GM18951 (cell line): ENCODE measurements at regions not wholly inside any gene's neighbourhood (a gene's known extent, or its start where the extent isn't known, plus 50 kb on each side); places are given as distances from the start of the nearest gene placed in this dataset.

Experiments
- POLR2A ChIP-seq: IDR thresholded peaks from 4 replicates; pipeline ENCODE4 v1.6.1; 2011; ENCODE audit warnings: mild to moderate bottlenecking; ENCODE audit not compliant: insufficient read length, insufficient read depth; ENCODE audit errors: extremely low read depth
- in situ Hi-C: fragments of 300-500 bp; cut with MboI; formaldehyde crosslinking; loops from one replicate; pipeline ENCODE4 v1.12.0; 2022; ENCODE audit warnings: low sequenced_read_pairs, mixed read lengths, inconsistent platforms; ENCODE audit not compliant: unreplicated experiment

DNA sequence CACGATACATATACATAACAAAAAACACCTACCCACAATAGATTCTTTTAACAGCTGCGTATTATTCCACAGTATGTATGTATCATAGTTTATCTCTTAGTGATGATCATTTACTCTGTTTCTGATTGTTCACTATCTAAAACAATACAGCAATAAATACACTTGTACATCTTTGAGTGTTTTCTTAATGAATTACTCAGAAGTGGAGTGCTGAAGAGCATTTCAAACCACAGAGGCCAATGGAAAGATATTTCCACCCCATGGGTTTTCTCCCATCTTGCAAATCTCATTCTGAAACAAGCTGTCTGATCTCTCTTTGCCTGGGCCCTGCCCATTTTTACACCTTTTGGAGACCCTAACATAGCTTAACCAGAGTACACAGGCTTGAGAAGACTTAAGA is 113.8 kb upstream of the KLF7 start:
- TF ChIP-seq POLR2A: no peak
- in situ Hi-C loops: no loop called here

DNA sequence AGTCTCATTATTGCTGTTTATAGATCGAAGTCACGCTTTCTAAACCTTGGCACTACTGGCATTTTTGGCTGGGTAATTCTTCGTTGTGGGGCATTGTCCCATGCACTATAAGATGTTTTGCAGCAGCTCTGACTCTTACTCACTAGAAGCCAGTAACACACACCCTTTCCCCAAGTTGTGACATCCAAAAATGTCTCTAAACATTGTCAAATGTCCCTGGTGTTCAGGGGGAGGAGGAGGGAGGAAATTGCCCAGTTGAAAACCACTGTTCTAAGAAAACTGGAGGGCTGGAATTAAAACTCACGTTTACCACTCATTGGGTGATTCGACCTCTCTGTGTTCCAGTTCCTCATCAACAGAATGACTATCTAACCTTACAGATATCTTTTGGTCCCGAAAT is 115.7 kb upstream of the KLF7 start:
- in situ Hi-C loops: no loop called here
- no peak for TF ChIP-seq POLR2A

DNA sequence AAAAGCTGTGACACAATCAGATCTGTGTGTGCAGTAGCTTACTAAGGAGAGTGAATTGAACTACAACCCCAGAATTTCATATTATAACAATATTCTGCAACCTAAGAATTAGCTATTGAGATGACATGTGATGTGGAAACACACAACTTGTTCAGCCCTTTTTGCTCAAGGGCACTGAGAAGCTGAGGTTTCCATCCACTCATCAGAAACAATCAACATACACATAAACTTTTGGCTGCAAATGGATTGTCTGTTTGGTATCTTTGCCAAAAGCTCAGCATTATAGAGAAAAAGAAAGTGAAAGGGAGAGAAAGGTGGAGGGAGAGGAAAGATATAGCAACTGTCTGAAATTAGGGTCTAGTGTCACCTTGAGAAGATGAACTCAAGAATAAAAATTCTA is 117.2 kb upstream of the KLF7 start:
- TF ChIP-seq POLR2A: no peak
- in situ Hi-C loops: no loop called here

DNA sequence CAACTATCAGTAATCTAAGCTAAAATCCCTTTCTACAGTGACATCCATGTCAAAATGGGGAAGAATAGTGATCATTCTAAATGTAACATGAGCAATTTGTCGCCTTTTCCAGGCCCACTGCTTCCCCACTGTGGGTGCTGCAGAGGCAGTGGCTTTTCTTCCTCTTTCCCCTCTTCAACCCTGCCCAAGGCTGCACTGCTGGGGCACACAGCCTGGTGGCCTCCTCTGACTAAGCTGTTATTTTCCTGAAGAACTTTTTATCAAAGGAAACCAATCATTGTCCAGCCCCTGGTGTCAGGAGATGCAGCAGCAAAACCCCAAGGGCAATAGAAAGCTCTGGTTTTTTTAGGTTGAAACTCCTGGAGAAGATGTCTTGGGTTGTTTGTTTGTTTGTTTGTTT is 117.6 kb upstream of the KLF7 start:
- in situ Hi-C loops: no loop called here
- no peak for TF ChIP-seq POLR2A

DNA sequence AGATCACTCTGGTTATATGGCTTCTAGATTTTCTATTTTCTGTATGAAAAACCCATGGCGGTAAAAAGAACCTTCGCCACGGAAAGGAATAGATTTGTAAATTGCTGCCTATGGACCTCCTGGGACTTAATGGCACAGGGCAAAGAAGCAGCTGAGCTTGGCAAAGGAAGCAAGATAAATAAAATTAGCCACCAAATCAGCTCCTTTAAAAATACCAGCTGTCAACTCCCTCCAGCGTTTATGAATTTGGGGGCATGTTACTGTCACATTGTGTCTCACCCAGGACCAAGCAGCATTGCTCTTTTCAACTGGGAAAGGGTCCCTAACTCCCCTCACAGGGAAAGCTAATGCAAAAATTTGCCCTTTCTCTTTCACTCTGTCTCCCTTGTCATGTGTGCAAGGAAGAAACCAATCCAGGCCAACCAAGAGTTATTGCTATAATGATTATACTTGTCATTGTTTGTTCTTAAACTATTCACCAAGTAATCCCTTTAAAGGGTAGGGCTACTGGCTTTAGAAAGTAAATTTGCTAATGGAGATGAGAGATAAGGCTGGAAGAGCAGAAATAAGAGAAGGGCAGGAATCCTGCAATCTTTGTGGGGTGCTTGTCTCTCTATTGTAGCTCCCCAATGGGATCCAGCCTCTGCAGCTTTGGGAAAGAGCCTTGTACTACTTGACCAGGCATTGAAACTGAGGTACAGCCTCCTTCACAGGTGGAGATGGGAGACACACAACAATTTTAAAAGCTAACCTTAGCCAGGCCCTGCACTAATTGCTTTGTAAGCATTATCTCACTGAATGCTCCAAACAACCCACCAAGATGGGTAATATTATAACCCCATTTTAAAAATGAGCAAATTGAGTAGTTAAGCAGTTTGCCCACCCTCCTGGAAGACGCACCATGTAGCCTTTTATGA is 119.1 kb upstream of the KLF7 start:
- TF ChIP-seq POLR2A: no peak
- in situ Hi-C loops: no loop called here

DNA sequence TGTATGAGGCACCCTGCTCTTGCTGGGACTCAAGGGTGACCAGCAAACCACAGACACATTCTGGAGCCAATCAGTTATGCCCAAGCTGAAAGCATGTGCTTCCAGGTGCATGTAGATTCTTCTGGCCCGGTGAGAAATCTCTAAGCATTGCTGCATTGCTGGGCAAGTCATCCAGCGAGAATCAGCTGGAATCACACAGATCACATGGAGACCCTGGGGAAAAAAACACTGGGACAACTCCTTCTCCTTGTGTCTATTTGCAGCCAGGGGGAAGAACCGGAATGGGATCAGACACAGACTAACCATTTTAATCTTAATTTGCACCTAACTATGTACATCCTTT is 119.7 kb upstream of the KLF7 start:
- TF ChIP-seq POLR2A: no peak

DNA sequence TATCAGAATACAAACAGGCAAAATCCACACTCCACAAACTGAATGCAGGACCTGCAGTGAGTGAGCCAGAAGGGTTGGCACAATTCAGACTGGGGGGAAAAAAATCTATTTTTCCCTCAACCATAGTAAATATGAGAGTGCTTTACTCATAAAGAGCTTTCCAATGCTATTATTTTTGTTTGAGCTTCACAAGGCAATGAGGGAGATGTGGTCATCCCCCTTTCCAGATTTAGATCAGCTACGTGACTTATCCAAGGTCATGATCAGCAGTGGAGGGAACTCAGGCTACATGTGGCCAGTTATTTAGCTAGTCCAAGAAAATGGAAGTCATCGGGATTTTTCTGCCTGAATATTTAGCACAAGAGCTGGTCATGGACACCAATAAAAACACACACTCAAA is 120.4 kb upstream of the KLF7 start:
- TF ChIP-seq POLR2A: no peak
- in situ Hi-C loops: no loop called here

More for the DNA sequence above, 119.7 kb upstream of the KLF7 start:
- in situ Hi-C loops: no loop called here

DNA sequence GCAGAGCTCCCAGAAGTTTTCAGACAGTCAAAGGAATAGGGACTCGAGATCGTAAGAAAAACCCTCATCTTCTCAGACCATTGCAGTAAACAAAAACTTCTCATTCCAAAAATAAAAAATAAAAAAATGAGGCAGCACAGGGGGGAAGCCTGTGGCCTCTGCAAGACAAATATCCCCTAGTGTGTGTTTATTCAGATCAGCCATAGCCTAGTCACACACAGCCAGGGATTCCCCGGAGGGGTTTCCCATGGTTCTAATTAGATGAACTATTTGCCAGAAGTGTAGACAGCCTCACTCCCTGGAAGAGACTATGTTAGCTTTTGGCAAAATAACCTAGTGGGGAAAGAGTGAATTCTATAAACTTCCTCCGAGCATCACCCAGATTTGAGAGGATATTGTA is 122.9 kb upstream of the KLF7 start:
- TF ChIP-seq POLR2A: no peak
- in situ Hi-C loops: no loop called here

DNA sequence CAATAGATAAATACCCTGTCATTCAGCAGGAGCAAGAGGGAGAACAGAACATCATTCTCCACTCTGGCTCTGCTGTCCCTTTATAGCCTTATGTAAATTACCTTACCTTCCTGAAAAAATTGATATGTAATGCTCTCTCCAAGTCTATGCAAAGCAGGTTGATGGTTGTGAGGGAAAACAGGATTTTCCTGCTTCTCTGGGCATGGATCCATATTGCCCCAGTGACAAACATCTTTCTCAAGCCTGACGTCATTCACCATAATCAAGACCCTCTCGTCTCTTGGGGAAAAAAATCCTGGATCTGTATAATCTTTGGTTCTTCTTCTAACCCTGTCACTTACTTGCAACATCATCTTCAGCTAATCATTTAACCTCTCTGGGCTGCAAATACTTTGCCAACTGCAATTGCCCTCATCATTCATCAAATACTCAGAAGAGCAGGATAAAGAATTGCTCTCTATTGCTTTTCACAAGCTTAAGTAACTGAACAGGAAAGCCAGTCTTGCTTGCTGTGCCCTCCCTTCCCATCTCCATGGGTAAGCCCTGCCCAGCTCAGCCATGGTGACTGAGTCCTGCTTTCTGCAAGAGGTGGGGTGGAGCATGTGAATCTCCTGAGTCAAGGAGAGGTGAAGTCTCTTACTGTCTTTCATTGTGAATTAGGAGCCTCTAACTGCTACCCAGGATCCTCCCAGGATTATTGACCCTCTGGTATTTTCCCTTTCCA is 123.7 kb upstream of the KLF7 start:
- no peak for TF ChIP-seq POLR2A
- in situ Hi-C loops: no loop called here

DNA sequence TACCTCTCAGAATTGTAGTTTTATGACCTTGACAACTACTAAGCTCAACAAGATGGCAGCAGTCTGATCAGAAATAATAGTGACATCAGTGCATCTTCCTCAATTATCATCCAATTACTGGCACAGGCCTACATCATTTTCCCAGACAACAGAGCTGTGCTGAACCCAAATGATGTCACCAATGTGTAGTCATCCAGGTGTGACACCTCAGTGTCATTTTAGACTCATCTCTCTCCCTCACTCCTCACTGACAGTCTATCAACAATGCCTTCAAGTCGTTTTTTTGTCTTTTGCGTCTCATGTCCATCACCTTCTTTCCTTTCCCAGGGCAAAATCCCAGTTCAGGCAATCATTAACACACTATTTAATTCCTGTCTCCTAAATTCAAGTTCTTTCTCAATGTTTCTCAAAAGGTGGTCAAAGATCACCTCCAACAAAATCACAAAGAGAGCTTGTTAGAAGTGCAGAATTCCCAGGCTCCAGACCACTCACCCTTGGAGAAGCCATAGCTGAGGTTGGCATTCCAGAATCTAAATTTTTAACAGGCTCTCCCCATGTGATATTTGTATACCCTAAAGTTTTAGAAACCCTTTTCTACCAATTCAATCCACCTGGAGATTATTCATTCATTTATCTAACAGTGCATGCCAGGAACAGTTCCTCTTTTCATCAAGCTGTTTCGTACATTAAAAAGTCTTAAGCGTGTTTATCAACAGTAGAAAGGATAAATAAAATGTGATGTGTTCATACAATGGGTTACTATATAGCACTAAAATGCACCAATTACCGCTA is 125.3 kb upstream of the KLF7 start:
- in situ Hi-C loops: no loop called here
- no peak for TF ChIP-seq POLR2A

DNA sequence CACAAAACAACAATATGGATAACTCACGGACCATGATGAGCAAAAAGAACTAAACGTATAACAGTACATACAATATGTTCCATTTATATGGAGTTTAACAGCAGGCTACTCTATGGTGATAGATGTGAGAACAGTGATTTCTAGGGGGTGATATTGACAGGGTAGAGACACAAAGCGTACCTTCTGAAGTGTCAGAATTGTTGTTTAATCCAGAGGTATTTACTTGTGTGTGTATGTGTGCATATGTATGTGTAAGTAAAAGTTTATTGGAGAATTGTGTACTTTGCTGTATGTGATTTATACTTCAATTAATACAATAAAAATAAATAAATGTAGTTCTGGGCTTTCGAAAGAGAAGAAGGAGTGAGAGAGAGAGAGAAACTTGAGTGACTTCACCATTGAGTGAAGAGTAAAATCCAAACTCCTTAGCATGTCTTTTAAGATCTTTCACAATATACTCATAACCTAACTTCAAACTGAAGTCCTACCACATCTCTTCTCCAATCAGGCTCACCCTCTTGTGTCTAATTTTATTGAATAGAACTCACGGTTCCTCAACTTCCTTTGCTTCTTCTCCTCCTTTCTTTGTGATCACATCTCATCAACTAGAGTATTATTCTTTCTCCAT is 126.0 kb upstream of the KLF7 start:
- in situ Hi-C loops: no loop called here
- TF ChIP-seq POLR2A: no peak

DNA sequence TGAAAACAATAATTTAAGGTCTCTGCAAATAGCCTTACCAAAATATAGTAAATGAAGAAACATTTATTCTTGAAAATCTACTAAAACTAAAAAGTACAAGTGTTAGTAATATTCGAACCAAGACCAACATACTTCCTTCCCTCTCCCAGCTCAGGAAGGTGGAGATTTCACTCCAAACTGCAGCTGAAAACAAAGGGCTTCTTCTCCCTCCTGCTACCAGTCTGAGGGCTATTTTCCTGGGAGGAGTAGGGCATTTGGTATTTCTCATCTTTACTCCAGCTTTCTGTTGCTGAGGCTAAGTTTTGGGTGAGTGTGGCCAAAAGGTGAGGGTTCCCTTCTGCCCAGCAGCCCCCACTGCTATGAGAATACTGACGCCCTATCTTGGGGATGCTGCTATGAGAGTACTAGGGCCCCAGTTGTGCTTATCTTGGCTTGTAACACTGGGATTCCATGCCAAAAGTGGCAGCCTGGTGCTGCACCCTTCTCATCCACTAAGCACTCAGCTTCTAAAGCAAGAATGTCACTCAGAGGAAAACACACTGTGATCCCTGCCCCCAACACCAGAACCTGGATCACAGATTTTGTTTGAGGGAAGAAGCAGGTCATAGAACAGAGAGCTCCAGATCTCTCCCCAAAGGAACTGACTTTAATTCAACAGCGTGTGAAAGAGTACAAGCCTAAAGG is 130.7 kb upstream of the KLF7 start:
- TF ChIP-seq POLR2A: no peak
- in situ Hi-C loops: no loop called here
